Kidney capillary endothelial cell (primary cell): ENCODE measurements at regions not wholly inside any gene's neighbourhood (a gene's known extent, or its start where the extent isn't known, plus 50 kb on each side); places are given as distances from the start of the nearest gene placed in this dataset.

Source experiments
- DNase-seq: peaks from one replicate; pipeline ENCODE4 v3.0.0-alpha.2; 2018; ENCODE audit warnings: low spot score

DNA sequence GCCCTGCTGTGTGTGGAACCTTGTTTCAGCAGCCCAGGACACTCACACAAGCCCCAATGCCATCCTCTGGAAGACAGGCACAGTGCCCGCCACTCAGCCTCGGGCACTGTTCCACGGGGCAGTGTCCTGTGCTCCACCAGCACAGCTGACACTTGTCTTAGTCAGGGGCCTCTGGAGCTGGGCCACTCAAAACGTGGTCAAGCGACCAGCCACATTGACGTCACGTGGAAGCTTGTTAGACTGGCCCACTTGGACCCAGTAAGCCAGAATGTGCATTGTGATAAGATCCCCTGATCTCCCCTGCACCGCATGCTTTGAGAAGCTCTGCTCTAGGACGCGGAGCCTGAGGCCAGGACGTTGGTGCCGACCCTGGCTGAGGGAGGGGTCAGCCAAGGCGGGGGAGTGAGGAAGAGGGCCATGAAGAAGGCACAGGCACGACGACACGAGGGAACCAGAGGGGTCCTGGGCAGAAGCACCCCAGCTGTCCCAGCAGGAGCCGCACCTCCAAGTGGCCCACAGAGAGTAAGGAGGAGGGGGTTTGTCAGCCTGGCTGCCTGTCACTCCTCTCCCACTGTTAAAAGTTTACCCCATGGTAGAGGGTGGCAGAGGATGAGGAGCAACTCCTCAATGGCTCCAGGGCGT is 64.6 kb downstream of the LINC01488 start:
- DNase-seq, result no peak

DNA sequence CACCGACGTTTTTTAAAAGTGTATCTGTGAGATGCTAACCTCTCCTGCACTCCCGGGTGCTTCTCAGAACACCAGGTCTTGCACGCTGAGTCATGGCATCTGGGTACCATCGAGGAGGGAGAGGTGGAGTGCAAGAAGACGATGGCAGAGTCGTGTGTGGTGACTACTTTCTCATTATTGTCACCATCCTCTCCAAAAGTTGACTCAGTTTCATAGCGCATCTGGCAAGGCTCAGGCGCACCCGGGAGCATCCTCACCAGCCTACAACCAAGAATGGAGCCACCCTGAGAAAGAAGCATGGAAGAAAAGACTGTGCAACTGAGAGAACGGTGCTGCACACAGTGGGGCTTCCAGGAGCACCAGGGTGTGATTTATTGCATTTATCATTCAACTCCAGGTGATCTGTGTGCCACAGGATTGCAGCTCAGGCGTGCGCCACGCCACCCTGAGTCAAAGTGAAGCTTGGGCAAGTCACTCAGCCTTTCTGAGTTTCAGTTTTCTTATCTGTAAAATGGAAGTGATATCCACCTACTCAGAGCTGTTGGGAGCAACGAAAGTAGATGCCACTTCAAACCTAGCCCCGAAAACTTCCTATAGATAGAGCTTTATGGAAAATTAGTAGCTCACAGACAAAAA is 65.4 kb downstream of the LINC01488 start:
- DNase-seq, result no peak

DNA sequence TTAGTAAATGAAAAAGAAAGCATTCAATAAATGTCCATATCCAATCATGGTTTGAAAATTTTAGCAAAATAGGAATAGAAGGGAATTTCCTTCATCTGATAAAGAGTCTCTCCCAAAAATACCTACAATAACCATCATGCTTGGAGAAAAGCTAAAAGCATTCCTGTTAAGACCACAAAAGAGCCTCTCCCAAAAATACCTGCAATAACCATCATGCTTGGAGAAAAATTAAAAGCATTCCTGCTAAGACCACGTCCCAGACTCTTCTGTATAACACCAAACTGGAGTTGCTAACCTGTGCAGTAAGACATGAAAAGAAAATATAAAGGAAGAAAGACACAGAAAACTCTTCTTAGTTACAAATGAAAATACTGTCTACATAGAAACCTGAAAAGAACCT is 69.4 kb downstream of the LINC01488 start:
- no peak for DNase-seq

DNA sequence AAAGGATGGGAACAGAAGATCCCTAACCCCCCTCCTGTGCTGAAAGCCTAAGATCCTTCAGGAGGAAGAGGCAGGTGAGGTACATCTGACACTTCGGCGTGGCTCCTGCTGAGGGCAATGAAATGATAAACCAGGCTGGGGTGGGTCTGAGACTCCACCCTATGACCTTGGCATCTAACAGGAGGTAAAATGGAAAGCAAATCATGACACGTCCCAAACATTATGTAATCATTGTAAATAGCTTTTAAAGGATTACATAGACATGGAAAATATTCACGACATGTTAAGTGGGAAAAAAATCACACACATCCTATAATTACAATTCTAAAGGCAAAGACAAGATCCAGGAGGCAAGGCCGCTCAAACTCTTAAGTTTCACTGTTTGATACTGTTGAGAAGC is 70.5 kb downstream of the LINC01488 start:
- DNase-seq, result no peak

DNA sequence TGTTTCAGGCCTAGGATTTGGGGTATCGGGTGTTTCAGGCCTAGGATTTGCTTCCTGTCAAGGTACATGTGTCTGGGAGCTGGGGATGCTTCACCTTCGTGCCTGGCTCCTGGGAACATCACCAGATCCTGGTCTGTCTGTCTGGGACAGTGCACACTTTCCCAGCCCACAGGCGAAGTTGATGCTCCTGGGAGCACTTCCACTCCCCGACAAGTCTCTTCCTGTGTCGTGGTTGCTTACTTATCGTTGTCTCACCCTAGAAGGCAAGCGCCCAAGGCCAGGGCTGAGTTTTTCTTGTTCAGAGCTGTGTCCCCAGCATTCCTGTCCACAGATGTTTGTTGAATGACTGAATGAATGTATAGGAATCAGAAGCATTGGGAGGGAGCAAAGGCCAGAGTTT is 71.5 kb downstream of the LINC01488 start:
- no peak for DNase-seq

DNA sequence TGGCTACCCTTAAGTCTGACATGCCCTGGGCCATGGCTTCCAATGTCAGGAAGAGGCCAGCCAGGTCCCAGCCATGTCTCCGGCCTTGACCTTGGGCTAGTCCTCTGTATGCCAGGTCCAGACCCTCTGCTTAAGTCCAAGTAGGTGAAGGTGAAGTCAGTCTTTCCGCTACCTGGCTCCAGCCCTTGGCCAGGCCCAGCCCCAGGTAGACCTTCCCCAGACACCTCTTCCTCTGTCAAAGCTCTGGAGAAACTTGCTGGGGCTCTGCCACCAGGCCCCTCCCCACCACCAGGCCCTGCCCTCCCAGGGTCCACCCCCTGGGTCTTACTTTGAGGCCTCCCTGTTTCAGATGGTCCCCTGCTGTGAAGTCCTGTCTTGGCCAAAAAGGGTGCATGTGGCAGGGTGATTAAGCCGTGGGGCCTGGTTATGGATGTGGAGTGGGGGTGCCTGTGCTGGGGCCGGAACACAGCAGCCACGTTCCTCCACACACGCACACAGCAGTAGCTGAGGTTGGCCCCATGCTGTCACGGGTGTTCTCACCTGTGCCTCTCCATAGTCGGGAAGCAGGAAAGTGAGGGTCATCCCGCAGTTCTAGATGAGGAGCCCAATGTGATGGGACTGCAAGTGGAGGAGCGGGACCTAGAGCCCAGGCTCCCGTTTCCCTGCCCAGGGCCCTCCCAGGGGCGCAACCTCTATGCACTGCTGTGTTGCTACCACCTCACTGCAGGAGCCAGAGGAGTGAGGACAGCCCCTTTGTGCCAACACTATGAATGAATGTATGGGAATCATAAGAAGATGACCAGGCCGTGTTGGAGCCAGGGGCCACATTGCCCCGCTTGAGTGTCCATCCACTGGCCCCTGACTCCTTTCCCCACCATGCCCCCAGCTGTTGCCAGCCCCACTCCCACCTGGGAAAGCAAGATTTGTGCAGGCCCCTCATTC is 72.2 kb downstream of the LINC01488 start:
- DNase-seq, result no peak

DNA sequence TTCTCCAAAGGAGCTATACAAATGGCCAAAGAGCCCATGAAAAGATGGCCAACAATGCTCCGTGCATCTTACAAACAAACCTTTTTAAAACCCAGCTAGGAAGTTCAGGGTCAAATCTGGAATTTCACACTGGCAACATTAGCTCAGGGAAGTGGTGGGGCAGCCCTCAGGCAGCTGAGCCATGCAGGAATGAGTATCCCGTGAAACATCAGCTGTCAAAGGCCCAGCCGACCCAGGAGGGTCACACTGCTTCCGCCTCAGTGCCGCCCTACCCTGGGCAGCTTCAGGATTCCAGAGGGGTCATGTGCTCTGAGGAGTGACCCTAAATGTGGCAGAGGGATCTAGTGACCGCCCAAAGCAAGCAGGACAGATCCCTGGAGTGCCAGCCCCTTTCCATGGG is 73.4 kb downstream of the LINC01488 start:
- no peak for DNase-seq

DNA sequence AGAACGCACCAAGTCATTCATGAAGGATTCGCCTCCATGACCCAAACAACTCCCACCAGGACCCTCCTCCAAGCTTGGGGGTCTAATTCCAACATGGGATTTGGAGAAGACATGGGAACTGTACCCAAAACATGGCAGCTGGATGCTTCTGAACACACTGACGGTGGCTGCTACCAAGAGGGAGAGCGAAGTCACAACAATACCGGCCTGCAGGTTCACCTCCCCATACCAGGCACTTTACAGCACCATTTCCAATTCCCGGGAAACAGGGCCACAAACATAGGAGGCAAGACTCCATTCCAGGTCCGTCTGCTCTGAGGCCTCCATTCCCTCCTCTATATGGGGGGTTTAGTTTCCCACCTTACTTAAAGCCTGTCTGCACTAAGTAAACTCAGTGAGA is 75.8 kb downstream of the LINC01488 start:
- DNase-seq, result no peak

DNA sequence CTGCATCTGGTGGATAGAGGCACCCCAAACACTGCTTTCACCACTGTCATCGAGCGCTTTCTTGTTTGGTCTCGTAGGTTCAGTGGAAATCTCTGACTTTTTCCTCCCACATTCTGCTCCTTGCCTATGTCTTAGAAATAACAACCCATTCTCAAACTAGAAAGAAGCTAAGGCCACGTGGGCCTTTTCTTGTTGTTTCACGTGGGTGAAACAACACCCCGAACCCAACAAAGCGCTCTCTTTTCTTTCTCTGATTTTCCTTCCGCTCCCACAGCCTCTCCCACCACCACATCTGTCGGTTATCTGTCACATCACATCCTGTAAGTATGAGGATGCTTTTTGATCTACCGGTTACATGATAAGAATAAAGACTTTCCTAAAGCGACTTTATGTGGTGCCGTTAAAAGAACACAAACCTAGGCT is 77.1 kb downstream of the LINC01488 start:
- DNase-seq, result no peak

DNA sequence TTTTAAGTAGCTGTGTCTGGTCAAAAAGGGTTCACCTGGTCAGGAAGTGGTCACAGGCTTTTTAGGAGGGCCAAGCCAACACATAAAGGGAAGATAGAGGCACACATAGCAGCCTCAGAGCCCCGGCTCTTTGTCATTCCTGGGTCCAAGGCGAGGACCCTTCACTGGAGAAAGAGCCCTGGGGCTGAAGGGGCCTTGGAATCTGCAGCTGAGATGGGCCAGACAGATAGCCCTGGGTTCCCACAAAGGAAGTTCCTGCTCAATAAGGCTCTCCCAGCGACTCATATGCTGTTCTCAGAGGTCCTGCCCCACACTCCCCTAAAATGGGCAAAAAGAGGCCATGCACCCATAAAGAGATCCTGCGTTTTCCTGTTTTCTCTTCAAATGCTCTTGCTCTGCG is 77.7 kb downstream of the LINC01488 start:
- DNase-seq, result no peak

DNA sequence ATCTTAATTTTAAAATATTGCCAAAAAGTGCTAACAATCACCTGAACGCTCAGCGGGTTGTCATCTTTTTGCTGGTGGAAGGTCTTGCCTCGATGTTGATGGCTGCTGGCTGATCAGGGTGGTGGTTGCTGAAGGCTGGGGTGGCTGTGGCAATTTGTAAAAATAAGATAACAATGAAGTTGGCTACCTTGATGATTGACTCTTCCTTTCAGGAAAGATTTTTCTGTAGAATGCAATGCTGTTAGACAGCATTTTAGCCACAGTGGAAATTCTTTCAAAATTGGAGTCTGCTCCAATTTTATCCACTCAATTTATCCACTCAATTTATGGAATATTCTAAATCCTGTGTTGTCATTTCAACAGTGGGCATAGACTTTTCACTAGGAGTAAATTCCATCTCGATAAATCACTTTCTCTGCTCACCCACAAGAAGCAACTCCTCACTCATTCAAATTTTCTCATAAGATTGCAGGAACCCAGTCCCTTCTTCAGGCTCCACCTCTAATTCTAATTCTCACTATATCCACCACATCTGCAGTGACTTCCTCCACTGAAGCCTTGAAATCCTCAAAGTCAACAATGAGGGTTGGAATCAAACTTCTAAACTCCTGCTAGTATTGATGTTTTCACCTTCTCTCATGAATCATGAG is 78.8 kb downstream of the LINC01488 start:
- DNase-seq, result no peak

DNA sequence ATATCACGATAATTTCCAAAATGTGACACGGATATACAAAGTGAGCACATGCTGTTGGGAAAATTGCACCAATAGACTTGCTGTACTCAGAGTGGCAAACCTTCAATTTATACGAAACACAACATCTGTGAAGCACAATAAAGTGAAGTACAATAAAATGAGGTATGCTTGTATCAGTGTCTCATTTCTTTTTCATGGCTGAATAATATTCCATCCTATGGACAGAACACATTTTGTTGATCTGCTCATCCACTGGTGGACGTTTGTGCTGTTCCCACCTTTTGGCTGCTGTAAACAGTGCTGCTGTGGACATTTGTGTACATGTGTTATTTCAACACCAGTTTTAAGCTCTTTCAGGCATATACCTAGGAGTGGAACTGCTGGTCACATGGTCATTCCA is 78.7 kb upstream of the CCND1 start:
- no peak for DNase-seq

DNA sequence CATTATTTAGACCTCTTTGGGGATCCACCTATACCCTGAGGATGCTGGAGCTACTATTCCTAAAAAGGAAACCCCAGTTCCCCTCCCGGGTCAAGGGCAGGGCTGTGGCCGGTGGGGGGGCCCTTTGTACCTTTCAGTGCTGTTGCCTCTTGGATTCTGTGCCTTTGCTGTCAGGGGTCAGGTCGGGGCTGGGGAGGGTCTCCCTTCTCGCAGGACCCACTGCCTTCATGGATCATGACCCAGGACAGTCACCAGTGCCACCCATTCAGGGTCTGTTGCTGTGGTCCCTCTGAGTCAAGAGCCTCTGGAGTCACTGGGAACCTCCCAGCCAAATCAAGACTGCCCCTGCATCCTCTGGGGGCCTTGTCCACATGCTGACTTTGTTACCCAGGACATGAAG is 78.1 kb upstream of the CCND1 start:
- DNase-seq, result no peak

DNA sequence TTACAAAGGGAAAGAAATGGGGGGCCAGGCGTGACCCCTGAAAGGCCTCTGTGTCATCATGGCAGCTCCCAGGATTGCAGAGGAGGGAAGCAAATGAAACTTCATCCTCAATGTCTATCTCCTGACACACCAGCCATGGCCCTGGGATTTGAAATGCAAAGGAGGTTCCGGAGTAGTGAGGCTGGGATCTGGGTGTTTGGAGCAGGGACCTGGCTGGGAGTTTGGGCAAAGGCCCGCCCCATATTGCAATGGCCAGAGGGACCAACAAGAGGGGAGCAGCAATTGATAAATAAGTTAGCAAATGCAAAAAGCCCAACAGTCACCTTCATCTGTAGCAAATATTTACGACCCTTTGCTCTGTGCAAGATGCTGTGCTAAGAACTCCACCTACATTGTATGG is 77.7 kb upstream of the CCND1 start:
- DNase-seq, result no peak

DNA sequence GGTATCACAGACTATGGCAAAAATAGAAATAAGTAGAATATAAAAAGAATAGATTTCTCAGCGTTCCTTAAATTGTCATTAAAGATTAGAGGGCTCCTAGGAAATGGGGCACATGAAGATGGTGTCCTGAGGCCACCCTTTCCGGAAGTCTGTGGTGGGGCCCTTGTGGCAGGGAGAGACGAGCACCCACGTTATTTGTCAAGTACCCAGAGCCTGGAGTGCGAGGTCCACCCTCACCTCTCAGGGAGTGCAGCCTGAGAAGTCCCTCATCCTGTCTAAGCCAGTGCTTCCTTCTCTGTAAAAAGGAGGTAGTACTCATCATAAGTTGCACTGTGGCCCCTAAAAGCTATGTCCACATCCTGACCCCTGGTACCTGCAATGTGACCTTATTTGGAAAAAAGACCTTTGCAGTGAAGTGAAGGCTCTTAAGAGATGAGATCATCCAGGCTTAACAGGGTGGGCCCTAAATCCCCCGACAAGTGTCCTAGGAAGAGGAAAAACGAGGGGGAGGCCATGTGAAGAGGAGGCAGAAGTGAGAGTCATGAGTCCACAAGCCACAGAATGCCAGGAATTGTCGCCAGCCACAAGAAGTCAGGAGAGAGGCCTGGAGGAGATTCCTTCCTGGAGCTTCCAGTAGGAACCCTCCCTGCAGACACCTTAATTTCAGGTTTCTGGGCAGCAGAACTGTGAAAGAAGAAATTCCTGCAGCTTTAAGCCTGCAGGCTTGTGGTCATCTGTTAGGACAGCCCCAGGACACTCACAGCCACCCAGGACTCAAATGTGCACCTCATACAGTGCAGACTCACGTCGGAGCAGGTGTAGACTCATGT is 76.8 kb upstream of the CCND1 start:
- DNase-seq, result no peak

DNA sequence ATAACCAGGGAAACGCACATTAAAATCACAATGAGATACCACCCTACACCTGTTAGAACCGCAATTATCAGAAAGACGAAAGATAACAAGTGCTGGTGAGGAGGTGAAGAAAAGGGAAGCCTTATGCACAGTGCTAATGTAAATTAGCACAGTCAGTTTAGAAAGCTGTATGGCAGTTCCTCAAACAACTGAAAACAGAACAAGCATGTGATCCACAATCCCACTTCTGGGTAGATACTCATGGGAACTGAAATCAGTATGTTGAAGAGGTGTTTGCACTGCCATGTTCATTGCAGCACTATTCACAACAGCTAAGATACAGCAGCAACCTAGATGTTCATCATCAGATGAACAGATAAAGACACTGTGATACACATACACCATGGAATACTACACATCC is 75.0 kb upstream of the CCND1 start:
- no peak for DNase-seq

DNA sequence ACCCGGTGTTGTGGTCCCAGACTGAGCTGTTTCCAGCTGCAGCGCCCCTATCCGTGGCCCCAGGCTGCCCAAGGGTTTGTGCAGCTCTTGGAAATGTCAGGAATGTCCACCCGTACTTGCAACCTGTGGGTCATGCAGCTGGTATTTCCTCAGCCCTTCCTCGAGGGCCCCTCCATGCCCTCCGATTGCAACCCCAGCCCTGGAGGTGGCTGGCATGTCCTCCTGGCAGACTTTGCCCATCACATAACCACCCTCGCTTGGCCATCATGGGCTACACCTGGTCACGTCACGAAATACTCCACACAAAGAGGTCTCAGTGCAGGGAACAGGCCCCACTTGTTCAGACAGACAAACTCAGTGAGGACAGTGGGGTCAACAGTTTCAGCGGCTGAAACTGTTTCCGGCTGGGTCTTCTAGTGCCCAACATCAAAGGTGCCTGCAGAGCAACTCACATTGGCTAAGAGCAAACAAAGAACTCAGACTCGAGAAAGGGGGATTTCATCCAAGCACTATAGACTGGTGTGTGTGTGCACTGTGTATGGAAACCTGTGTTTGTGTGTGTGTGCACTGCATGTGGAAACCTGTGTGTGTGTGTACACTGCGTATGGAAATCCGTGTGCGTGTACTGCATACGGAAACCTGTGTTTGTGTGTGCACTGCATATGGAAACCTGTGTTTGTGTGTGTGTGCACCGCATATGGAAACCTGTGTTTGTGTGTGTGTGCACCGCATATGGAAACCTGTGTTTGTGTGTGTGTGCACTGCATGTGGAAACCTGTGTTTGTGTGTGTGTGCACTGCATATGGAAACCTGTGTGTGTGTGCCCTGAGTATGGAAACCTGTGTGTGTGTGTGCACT is 72.8 kb upstream of the CCND1 start:
- no peak for DNase-seq

DNA sequence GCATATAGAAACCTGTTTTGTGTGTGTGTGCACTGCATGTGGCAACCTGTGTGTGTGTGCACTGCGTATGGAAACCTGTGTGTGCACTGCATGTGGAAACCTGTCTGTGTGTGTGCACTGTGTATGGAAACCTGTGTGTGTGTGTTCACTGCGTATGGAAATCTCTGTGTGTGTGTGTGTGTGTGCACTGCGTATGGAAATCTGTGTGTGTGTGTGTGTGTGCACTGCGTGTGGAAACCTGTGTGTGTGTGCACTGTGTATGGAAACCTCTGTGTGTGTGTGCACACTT is 72.2 kb upstream of the CCND1 start:
- DNase-seq, result no peak

DNA sequence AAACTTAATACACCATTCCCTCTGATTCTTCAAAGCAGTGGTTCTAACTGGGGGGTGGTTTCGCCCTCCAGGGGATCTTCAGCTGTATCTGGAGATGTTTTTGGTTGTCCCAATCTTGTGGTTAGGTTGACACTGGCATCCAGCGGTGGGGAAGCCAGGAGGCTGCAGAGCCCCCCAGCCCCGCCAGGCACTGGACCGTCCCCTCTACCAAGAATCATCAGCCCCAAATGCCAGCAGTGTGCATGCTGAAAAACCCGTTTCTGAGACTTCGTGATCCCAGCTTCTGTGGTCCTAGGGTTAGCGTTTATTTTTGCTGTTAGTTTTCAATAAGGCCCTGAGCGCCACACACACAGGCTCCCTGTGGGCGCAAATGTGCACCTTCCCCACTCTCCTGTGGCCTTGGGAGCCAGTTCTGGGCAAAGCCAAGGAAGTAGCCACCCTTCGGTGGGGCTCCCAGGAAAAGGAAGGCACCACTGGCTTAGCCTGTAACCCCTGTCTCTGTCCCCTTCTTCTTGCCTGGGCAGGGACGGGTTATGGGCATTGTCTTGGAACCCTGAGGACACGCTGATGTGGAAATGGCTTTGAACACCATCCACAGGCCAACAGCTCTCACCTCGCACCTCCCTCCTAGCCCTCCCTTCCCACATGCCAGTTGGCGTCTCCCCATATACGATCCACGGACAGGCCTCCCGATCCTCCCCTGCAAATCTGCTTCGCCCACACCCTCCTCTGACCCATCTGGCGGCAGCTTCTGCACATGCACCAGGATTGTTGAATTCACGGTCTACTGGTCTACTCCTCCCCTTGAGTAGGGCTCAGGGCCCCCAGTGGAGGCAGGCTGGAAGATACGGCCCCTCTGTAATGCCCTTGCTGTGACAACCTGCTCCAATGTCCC is 71.4 kb upstream of the CCND1 start:
- no peak for DNase-seq
